ENCODE measurements at regions not wholly inside any gene's neighbourhood (a gene's known extent, or its start where the extent isn't known, plus 50 kb on each side); places are given as distances from the start of the nearest gene placed in this dataset.
"Not testable (repeated sequence)": the region's sequence is repeated elsewhere in the genome, so short reads cannot be mapped to it uniquely, and the experiment has no call there.

DNA sequence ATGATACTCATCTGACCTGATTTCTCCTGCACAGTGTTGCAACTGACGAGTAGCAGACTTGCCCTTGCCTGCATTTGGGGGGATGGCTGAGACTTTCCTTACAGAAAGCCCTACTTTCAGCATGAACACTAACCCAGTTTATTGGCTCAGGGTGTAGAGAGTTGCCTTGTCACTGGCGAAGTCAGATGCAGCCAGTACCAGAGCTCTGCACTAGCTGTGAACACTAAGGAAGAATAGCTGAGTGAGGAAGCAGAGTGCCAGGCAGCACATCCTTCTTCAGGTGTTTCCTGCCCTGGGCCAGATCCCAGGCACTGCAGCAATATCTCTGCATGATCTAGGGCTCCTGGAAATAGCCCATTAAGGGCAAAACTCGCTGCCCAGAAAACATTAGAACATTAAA, 154.0 kb upstream of the SYNPR start:
- DNase-seq = no peak

DNA sequence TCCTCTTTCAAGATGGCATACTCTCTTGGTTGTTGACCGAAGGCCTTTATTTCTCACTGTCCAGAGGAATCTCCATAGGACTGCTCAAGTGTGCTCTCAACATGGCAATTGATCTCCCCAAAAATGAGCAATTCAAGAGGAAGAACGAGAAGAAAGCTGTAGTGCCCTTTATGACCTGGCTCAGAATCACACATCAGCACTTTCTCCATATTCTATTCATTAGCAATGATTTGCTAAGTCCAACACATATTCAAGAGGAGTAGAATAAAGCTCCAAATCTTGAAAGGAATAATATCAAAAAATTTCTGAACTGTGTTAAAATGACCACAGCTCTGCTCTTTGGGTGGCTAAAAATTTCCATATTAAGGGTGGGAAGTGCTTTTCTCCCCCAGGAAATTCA, 151.6 kb upstream of the SYNPR start:
- no peak for DNase-seq

DNA sequence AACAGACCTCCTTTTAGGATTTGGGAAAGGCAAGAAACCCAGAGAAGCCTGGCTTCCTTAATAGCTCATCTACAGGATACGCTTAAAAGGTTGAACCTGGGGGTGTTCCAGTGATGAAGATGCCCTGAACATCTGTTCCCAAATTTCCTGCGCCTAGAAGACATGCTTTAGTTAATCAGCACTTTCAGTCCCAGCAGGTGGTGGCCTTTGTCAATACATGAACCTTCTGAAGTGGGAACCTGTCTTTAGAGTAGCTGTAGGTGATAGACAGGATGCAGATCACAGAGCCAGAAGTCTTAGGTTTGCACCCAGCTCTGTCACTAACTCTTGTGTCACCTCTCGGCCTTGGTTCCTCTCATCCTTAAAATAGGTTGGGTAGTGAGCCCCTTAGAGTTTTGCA, 149.7 kb upstream of the SYNPR start:
- DNase-seq = no peak

DNA sequence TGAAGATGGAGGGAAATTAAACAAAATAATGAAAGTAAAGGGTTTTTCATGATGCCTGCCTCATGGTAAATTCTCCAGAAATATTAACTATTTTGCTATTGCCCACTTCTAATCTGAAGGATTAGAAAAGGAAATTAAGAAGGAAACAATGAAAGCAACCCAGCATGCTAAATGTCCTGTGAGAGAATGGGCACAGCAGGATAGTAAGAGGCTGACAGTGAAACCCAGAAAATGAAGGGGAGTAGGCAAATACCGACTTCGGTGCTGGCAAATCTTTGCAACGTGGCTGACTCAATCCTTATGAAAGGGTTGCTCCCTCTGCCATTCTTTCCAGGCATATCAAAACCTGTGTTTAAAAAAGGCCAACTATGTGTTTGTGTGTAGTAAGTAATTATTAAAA, 147.5 kb upstream of the SYNPR start:
- no peak for DNase-seq

DNA sequence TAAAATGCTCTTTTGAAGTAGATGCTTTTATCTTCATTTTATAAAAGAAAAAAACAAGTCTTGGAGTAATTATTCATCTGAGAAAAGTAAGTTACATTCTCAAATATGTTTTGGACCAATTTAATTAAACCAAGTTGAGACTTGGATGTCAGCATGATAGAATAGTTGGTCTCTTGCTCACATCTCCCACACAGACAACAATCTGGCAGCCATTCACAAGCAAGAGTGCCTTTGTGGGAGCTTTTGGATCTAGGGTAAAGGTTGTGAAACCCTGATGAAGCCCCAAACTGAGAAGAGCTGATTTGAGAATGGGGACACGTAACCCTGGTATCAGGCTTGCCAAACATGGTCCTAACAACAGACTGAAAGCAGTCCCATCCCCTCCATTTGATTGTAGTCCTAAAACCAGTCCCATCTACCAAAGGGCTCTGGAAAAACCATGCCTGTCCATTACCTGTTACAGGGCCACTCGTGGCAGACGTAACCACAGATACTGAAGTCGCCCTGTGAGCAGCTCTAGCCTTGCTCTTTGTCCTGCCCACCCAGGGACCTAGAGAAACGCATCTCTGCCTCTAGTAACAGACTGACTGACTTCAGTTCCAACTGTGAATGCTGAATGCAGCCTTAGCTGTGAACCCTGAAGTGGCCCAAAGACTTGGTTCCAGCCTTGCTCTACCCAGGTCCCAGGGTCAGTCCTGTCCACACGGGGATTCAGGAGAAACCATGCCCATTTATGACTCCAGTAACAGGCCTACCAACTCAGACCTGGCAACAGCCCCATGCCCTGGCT, 145.5 kb upstream of the SYNPR start:
- DNase-seq = no peak

DNA sequence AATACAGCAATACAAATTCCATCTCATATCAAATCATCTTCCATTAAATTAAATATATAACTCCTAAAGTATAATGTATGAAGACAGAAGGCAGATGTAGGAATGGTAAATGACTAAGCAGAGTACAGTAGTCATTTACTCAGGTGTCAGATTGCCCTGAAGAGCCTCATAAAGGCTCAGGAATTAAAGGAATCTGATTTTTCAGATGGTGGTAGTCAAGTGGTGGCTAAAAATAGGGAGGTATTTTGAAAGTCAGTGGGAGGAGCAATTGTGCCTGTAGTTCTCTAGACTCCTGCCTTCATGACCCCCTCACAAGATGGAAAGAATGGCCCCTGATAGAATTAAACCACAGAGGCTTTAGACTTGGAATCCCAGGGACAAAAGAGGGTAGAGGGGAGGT, 142.7 kb upstream of the SYNPR start:
- no peak for DNase-seq

DNA sequence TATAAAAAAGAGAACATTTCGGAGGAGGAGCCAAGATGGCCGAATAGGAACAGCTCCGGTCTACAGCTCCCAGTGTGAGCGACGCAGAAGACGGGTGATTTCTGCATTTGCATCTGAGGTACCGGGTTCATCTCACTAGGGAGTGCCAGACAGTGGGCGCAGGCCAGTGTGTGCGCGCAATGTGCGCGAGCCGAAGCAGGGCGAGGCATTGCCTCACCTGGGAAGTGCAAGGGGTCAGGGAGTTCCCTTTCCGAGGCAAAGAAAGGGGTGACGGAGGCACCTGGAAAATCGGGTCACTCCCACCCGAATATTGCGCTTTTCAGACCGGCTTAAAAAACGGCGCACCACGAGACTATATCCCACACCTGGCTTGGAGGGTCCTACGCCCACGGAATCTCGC, 141.9 kb upstream of the SYNPR start:
- DNase-seq = not testable (repeated sequence)

DNA sequence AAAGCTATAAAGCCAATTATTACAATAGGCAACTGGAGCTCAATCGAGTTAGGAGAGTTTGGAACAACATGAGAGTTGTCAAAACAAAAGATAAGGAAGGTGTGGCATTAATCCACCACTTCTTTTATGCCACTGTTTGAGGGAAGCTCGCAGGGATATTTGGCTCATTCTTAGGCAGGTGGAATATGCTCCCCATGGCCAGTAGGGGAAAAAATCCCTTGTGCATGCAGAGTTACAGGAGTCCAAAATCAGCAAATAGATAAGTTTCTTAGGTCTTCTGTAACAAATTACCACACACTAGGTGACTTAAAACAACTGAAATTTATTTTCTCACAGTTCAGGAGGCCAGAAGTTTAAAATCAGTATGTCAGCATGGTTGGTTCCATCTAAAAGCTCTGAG, 135.4 kb upstream of the SYNPR start:
- DNase-seq = no peak

DNA sequence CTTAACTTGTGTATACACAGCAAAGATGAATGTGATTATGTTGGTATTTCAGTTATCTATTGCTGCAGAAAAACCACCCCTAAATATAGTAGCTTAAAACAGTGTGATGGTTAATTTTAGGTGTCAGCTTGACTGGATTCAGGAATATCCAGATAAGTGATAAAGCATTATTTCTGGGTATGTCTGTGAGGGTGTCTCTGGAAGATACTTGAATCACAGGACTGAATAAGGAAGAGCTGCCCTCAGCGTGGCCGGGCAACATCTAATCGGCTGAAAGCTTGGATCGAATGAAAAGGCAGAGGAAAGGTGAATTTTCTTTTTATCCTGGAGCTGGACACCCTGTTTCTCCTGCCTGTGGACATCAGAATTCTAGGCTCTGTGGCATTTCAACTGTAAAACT, 132.0 kb upstream of the SYNPR start:
- no peak for DNase-seq

DNA sequence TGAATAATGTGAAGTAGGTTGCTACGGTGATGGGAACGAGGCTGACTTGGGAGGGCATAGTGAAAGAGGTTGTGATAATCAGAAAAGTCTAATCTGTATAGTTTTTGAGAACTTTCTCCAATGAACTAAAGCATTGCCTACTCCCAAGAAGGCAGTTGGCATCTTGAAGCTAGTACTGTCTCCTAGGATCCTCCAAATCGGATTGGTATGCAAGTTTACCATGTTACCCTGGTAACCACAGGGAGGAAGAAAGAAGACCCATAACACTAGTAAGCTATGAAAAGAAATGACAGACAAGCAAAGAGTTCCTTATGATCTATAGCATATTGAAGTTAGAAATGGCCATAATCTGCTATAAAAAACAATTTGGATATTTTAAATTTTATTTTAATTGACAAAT, 127.2 kb upstream of the SYNPR start:
- DNase-seq = no peak

DNA sequence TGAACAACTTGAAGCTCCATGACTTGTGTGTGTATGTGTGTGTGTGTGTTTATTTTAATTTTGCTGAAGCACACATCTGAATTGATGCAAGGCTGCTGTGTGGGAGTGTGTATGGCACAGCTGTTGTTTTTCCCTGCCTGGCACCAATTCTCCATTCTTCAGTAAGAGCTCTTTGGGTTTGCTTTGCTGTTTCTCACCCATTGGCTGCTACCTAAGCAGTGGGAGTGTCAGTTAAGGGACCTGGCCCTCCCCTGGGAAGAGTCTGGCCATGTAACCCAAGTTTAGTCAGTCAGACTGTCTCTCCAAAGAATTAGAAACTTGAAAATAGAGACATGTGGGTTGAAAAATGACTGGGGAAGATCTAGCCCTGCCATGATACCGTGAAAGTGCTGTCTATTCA, 126.2 kb upstream of the SYNPR start:
- DNase-seq = no peak

DNA sequence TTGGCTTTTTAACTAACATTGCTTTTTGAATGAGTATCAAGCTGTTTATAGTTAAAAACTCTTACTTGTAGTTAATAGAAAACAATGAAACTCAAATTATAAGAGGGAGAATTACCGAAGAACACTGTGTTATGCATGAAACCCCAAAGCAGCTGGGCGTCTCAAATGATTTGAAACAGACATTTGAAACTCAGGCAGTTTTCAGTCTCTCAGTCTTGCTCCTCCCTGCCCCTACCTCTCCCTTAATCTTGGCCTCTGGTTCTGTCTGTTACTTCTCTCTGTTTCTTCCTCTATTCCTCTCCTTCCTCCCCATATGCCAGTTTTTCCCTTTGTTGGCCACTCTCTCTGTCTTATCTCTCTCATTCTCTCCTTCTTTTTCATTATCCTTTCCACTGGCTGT, 118.3 kb upstream of the SYNPR start:
- DNase-seq = no peak

DNA sequence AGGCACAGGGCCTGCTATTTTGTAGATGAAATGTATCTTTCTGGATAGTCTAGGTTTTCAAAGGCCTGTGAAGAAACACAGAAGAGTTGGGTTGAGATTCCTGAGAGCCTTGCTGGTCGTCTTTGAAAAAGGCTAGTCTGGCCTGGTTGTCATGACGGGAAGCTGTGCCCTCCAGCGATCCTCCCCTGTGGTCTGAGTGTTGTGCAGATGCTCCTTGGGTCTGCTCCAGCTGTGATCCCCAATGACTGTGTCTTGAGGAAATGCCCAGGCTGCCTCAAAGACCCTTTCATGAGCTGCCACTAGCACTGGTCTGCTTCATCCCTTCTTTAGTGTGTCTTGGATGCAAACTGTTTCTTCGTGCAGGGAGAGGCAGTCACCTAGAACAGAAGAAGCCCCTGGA, 111.0 kb upstream of the SYNPR start:
- no peak for DNase-seq

DNA sequence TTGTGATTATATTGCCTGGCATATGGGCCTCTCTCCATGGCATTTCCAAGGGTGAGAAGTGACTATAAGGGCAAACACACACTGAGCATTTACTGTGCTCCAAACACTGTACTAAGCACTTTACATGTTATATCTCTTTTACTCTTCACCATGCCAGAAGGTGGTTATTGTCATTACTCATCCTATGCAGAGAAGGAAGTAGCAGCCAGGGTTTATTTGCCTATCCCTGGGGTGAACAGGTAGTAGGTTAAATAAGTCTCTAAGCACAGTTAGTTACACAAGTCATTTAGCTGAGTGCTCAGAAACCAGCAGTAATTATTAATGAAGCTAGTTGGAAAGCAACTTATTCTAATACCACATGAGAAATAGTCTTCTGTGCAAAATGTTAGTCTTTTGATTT, 109.9 kb upstream of the SYNPR start:
- no peak for DNase-seq

DNA sequence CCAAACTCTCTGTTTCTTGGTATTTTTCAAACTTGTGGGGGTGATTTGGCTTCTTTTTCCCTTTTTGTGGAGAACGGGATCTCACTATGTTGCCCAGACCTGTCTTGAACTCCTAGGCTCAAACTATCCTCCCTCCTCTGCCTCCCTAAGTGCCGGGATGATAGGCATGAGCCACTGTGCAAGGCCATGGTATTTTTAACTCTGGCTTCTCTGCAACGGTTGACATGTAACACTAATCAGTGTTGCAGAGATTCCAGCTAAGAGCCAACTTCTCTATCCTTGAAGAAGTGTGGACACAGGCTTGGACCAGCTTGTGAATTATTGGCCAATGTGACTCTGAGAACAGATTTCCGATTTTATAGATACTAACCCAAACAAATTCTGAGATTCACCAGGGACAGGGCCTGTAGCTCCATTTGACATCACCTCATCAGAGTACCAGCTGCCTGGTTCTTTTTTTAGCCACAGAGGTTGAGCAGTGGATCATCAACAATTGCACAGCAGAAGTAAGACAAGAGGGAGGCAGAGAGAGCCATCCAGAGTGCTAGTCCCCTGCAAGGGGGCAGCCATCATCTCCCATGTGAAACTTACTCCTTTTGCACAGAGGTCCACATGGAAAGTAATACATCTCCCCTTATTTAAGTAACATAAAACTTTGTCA, 98.1 kb upstream of the SYNPR start:
- DNase-seq = no peak

DNA sequence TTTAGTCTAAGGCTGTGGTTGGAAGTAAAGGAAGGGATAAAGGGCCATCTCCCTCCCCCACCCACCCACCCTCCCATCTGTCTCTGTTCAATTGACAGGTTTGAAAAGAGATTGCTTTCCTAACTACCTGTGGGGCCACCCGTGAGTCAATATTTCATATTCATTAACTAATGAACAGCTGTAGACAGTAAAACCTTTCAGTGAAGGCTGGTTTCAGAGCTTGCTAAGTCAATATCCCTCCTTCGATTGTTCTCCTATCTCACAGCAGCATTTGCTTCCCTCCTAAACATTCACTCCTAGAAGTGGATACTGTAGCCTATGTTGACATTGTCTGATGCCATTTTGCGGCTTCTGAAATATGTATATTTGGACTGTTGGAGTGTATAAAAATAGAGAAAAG, 85.9 kb upstream of the SYNPR start:
- DNase-seq = no peak

DNA sequence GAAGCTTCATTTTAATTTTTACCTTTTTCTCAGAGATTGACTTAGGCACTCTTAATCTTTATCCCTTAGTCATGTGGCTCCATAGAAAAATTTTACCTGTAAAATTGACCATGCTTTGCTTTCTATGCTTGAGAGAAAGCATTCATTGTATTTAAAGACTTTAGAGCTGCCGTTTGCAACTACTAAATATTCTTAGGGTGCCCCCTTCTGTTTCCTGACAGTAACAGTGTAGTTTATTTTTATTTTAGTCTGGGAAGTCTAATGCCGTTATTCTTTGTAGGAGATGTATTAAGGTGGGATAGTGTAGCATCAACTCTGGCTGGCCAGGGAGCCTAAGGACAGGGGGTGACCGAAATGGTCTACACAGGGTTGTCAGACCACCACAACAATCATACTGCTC, 84.5 kb upstream of the SYNPR start:
- DNase-seq = no peak

DNA sequence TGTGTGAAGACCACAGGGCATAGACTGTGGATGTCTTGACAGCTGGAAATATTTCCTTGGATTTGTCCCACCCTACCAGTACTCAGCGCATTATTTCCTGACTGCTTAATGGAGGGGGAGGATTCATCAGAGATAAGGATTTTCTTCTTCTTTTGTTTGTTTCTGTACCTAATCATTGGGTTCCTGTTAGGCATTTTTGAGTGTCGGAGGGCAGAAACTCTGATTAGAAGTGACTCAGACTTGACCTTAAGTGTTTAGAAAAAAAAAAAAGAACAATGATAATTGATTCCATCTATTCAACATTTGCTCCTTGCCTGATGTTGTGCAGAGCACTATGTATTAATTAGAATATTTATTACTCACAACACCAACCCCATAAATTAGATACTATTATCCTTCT, 78.5 kb upstream of the SYNPR start:
- no peak for DNase-seq

DNA sequence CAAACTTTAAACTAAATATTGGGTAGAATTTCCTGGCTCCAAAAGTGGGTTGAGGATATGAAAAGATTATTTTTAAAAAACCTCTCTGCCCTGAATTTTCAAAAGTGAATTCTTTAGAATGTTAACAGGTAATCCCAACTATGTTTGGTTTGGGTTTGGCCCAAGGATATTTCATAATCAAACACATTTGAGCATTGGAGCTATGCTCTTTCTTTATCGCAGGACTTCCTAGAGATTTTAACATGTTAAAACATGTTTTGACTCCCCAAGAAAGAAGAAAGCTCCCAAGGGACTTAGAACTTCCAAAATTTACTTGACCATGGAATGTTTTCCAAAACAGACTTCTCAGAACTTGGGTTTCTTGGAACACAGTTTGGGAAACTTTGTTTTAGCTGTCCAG, 75.6 kb upstream of the SYNPR start:
- DNase-seq = no peak

DNA sequence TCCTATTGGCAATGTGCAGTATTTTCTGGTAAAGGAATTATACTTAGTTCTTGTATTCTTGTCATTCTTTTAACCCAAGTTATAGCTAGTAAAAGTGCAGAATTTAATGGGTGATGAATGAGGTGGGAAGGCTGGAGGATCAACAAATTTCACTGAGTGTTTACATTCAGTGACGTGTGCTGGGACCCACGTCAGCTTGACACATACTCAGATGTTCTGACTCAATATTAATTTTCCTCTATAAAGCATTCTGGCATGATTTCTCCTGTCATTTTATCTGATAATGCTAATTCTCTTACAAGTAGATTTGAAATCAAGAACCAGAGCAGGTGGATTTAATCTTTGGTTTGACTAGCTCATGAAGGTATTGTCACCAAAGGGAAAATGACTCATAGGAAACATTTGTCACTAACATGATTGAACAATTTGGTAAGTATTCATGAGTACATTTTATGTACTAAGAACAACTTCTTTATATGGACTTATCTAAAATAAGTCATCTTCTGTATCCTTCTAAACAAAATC, 71.0 kb upstream of the SYNPR start:
- no peak for DNase-seq

DNA sequence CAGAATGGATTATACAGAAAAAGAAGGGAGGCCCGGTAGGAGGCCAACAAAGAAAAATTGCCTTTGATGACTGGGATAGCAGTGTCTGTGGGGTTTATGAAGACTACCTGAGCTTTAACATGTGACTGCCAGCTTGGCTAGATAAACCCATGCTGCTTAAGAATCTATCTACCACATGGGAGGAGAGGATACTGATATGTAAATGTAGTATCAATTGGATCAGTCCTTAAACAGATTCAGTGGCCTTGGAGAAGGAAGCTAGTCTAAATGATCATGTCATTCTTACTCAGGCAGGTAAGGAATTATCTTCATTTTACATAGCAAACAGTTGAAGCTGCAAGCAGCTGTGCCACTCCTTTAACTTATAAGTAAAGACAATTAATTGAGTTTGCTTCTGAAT, 50.0 kb upstream of the SYNPR start:
- DNase-seq = no peak
